ENCODE measurements at regions not wholly inside any gene's neighbourhood (a gene's known extent, or its start where the extent isn't known, plus 50 kb on each side); places are given as distances from the start of the nearest gene placed in this dataset.

- no peak for DNase-seq
These were observed 561.7 kb downstream of the DIAPH3 start for GRCh38 chr13:59601993-59602392.

GRCh38 chr13:59603646-59604045 is 560.1 kb downstream of the DIAPH3 start:
- no peak for DNase-seq

GRCh38 chr13:59607172-59607571 is 556.6 kb downstream of the DIAPH3 start:
- no peak for DNase-seq

- no peak for DNase-seq
These were observed 555.9 kb downstream of the DIAPH3 start for GRCh38 chr13:59607780-59608233.

GRCh38 chr13:59609421-59609820 is 554.3 kb downstream of the DIAPH3 start:
- DNase-seq: no peak

All from CD4-positive, alpha-beta T cell treated with Interleukin-10 for 1 hour (primary cell).